ENCODE measurements at regions not wholly inside any gene's neighbourhood (a gene's known extent, or its start where the extent isn't known, plus 50 kb on each side); places are given as distances from the start of the nearest gene placed in this dataset.

DNA sequence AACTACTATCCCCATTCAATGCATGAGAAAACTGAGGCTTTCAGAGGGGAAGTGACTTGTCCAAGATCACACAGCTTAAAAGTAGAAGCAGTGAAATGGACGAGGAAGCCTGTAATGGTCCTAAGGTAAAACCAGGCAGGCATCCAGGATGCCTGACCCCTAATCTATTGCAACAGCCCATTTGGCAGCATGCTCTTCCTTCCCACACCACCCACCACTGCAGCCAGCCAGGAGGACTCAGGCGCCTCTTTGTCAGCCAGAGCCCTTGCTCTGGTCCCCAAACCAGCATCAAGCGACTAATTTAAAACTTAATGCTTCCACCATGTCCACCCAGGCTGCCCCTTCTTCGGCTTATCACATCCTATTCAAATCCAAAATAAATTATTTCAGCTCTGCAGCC, 541.6 kb downstream of the CDK5RAP2 start:
- Histone ChIP-seq H3K4me1 (ENCODE audit: control insufficient read depth, insufficient read depth, low read length) (no peaks in the 10 kb centered on the region), H3K4me3 (ENCODE audit: low read depth, low read length) (no peak overlapping the region), H3K36me3 (ENCODE audit: control insufficient read depth in 2 of 2, insufficient read depth in 1 of 2, low read length in 2 of 2) (no peaks in the 10 kb centered on the region), H3K9me3 (ENCODE audit: control insufficient read depth, insufficient read depth, low read depth, low read length) (no peaks in the 10 kb centered on the region), H3K27ac (ENCODE audit: extremely low read depth, low read depth, low read length) (no peak overlapping the region)
- TF ChIP-seq ZFHX2 (tag by site-specific recombination; conservative IDR thresholded peaks at IDR 0.05) (no peak), ZNF311 (tag by site-specific recombination; IDR thresholded peaks at IDR 0.05; ENCODE audit: borderline replicate concordance) (no peak), ZNF24 (tag by site-specific recombination; IDR thresholded peaks at IDR 0.05) (no peak), ZNF121 (tag by site-specific recombination; IDR thresholded peaks at IDR 0.05) (no peak), ZNF114 (tag by site-specific recombination; IDR thresholded peaks at IDR 0.05) (no peak), ZXDB (tag by site-specific recombination; IDR thresholded peaks at IDR 0.05) (no peak), ZIC2 (tag by site-specific recombination; IDR thresholded peaks at IDR 0.05) (no peak), ZNF202 (tag by site-specific recombination; IDR thresholded peaks at IDR 0.05; ENCODE audit: borderline replicate concordance) (no peak), ZNF221 (tag by site-specific recombination; IDR thresholded peaks at IDR 0.05; ENCODE audit: borderline replicate concordance) (no peak)
- TF ChIP-seq, protein P1, sequence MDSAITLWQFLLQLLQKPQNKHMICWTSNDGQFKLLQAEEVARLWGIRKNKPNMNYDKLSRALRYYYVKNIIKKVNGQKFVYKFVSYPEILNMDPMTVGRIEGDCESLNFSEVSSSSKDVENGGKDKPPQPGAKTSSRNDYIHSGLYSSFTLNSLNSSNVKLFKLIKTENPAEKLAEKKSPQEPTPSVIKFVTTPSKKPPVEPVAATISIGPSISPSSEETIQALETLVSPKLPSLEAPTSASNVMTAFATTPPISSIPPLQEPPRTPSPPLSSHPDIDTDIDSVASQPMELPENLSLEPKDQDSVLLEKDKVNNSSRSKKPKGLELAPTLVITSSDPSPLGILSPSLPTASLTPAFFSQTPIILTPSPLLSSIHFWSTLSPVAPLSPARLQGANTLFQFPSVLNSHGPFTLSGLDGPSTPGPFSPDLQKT (IDR thresholded peaks at IDR 0.05; ENCODE audit: borderline replicate concordance, low read depth, low read length): no peak
- CTCF ChIA-PET: no interaction called here
- POLR2A ChIA-PET: no interaction called here

DNA sequence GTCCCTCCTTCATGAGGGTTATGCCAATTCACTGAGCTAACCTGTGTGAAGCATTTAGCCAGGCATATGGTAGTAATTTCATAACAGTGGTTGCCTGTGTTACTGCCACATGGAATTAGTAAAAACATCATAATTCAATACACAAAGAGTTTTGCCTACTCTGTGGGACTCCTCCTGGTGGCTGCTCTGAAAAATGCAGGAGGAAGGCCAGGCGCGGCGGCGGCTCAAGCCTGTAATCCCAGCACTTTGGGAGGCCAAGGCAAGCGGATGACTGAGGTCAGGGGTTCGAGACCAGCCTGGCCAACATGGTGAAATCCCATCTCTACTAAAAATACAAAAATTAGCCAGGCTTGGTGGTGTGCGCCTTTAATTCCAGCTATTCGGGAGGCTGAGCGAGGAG, 547.3 kb downstream of the CDK5RAP2 start:
- ChIA-PET POLR2A (no interaction called here), CTCF (no interaction called here)
- Histone ChIP-seq H3K27ac (ENCODE audit: extremely low read depth, low read depth, low read length) (no peak overlapping the region), H3K4me3 (ENCODE audit: low read depth, low read length) (no peak overlapping the region), H3K9me3 (ENCODE audit: control insufficient read depth, insufficient read depth, low read depth, low read length) (no peaks in the 10 kb centered on the region), H3K4me1 (ENCODE audit: control insufficient read depth, insufficient read depth, low read length) (no peaks in the 10 kb centered on the region), H3K36me3 (ENCODE audit: control insufficient read depth in 2 of 2, insufficient read depth in 1 of 2, low read length in 2 of 2) (no peaks in the 10 kb centered on the region)
- TF ChIP-seq ZNF621 (tag by site-specific recombination; IDR thresholded peaks at IDR 0.05) (no peak), ZFP3 (tag by site-specific recombination; IDR thresholded peaks at IDR 0.05; ENCODE audit: low read depth) (no peak), ZNF555 (tag by site-specific recombination; conservative IDR thresholded peaks at IDR 0.05) (no peak), ZNF202 (tag by site-specific recombination; IDR thresholded peaks at IDR 0.05; ENCODE audit: borderline replicate concordance) (no peak), GLI2 (tag by site-specific recombination; IDR thresholded peaks at IDR 0.05; ENCODE audit: borderline replicate concordance, low read depth) (no peak), HOXA7 (CRISPR knock-in tag; IDR thresholded peaks at IDR 0.05; ENCODE audit: borderline replicate concordance) (no peak), HOXC10 (CRISPR knock-in tag; IDR thresholded peaks at IDR 0.05) (no peak), ZNF114 (tag by site-specific recombination; IDR thresholded peaks at IDR 0.05) (no peak), ZNF624 (tag by site-specific recombination; IDR thresholded peaks at IDR 0.05) (no peak), ZSCAN16 (tag by site-specific recombination; IDR thresholded peaks at IDR 0.05) (no peak), ZNF768 (tag by site-specific recombination; IDR thresholded peaks at IDR 0.05) (no peak), ZNF169 (tag by site-specific recombination; IDR thresholded peaks at IDR 0.05) (no peak)
- TF ChIP-seq, protein P2, sequence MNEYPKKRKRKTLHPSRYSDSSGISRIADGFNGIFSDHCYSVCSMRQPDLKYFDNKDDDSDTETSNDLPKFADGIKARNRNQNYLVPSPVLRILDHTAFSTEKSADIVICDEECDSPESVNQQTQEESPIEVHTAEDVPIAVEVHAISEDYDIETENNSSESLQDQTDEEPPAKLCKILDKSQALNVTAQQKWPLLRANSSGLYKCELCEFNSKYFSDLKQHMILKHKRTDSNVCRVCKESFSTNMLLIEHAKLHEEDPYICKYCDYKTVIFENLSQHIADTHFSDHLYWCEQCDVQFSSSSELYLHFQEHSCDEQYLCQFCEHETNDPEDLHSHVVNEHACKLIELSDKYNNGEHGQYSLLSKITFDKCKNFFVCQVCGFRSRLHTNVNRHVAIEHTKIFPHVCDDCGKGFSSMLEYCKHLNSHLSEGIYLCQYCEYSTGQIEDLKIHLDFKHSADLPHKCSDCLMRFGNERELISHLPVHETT (tag by site-specific recombination; IDR thresholded peaks at IDR 0.05): no peak
- TF ChIP-seq, protein P3, sequence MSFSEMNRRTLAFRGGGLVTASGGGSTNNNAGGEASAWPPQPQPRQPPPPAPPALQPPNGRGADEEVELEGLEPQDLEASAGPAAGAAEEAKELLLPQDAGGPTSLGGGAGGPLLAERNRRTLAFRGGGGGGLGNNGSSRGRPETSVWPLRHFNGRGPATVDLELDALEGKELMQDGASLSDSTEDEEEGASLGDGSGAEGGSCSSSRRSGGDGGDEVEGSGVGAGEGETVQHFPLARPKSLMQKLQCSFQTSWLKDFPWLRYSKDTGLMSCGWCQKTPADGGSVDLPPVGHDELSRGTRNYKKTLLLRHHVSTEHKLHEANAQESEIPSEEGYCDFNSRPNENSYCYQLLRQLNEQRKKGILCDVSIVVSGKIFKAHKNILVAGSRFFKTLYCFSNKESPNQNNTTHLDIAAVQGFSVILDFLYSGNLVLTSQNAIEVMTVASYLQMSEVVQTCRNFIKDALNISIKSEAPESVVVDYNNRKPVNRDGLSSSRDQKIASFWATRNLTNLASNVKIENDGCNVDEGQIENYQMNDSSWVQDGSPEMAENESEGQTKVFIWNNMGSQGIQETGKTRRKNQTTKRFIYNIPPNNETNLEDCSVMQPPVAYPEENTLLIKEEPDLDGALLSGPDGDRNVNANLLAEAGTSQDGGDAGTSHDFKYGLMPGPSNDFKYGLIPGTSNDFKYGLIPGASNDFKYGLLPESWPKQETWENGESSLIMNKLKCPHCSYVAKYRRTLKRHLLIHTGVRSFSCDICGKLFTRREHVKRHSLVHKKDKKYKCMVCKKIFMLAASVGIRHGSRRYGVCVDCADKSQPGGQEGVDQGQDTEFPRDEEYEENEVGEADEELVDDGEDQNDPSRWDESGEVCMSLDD (tag by site-specific recombination; IDR thresholded peaks at IDR 0.05): no peak
- TF ChIP-seq, protein P4, sequence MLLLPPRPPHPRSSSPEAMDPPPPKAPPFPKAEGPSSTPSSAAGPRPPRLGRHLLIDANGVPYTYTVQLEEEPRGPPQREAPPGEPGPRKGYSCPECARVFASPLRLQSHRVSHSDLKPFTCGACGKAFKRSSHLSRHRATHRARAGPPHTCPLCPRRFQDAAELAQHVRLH (tag by site-specific recombination; IDR thresholded peaks at IDR 0.05): no peak
- TF ChIP-seq, protein P5, sequence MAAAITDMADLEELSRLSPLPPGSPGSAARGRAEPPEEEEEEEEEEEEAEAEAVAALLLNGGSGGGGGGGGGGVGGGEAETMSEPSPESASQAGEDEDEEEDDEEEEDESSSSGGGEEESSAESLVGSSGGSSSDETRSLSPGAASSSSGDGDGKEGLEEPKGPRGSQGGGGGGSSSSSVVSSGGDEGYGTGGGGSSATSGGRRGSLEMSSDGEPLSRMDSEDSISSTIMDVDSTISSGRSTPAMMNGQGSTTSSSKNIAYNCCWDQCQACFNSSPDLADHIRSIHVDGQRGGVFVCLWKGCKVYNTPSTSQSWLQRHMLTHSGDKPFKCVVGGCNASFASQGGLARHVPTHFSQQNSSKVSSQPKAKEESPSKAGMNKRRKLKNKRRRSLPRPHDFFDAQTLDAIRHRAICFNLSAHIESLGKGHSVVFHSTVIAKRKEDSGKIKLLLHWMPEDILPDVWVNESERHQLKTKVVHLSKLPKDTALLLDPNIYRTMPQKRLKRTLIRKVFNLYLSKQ (tag by site-specific recombination; IDR thresholded peaks at IDR 0.05; ENCODE audit: borderline replicate concordance): no peak
- TF ChIP-seq, protein P6, sequence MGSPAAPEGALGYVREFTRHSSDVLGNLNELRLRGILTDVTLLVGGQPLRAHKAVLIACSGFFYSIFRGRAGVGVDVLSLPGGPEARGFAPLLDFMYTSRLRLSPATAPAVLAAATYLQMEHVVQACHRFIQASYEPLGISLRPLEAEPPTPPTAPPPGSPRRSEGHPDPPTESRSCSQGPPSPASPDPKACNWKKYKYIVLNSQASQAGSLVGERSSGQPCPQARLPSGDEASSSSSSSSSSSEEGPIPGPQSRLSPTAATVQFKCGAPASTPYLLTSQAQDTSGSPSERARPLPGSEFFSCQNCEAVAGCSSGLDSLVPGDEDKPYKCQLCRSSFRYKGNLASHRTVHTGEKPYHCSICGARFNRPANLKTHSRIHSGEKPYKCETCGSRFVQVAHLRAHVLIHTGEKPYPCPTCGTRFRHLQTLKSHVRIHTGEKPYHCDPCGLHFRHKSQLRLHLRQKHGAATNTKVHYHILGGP (tag by site-specific recombination; IDR thresholded peaks at IDR 0.05): no peak

Data from HEK293 (cell line).